ENCODE measurements at regions not wholly inside any gene's neighbourhood (a gene's known extent, or its start where the extent isn't known, plus 50 kb on each side); places are given as distances from the start of the nearest gene placed in this dataset.

DNA sequence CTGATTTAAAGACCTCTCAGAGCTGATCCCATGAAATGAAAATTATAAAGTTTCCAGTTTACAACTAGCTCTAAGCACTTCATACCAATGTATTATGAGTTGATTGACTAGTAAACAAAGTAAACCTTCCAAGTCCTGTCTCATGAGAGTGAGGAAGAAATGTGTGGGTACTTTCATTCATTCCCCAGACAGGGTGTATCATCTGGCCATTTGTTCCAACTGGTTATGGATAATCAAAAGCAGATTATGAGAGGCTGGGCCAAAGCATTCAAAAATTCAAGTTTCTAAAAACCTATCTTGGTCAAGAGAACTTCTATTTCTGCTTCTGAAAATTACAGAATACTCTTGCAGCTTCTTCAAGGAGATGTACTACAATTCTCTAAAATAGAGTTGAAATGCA is 193.3 kb upstream of the RASGEF1B start:
- no peaks in the 10 kb centered on the region for H3K27me3 ChIP-seq (ENCODE audit: control insufficient read depth, insufficient read depth, low read length)
- TF ChIP-seq, protein P1, sequence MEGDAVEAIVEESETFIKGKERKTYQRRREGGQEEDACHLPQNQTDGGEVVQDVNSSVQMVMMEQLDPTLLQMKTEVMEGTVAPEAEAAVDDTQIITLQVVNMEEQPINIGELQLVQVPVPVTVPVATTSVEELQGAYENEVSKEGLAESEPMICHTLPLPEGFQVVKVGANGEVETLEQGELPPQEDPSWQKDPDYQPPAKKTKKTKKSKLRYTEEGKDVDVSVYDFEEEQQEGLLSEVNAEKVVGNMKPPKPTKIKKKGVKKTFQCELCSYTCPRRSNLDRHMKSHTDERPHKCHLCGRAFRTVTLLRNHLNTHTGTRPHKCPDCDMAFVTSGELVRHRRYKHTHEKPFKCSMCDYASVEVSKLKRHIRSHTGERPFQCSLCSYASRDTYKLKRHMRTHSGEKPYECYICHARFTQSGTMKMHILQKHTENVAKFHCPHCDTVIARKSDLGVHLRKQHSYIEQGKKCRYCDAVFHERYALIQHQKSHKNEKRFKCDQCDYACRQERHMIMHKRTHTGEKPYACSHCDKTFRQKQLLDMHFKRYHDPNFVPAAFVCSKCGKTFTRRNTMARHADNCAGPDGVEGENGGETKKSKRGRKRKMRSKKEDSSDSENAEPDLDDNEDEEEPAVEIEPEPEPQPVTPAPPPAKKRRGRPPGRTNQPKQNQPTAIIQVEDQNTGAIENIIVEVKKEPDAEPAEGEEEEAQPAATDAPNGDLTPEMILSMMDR (IDR thresholded peaks at IDR 0.05; ENCODE audit: low read depth, low read length) = no peak
- no peak for DNase-seq (ENCODE audit: low read depth, low spot score)
- CTCF ChIA-PET = interaction anchor here (1.2 kb wide), 1 partner anchor 198 kb away, joined by 3 read pairs; no protein-coding TSS in a partner anchor
- POLR2A ChIA-PET = no interaction called here
- H3K27ac ChIP-seq (ENCODE audit: low read depth, low read length) = no peak overlapping the region
- H3K9me3 ChIP-seq (ENCODE audit: control insufficient read depth, insufficient read depth, low read length) = no peaks in the 10 kb centered on the region
- no peak overlapping the region for H3K4me3 ChIP-seq (ENCODE audit: low read depth, low read length)

GRCh38 chr4:81664079-81664478 is 192.4 kb upstream of the RASGEF1B start:
- Histone ChIP-seq H3K4me3 (ENCODE audit: low read depth, low read length) (no peak overlapping the region), H3K9me3 (ENCODE audit: control insufficient read depth, insufficient read depth, low read length) (no peaks in the 10 kb centered on the region), H3K27me3 (ENCODE audit: control insufficient read depth, insufficient read depth, low read length) (no peaks in the 10 kb centered on the region), H3K27ac (ENCODE audit: low read depth, low read length) (no peak overlapping the region)
- TF ChIP-seq, protein P1 (IDR thresholded peaks at IDR 0.05; ENCODE audit: low read depth, low read length) = no peak
- no peak for DNase-seq (ENCODE audit: low read depth, low spot score)
- ChIA-PET CTCF (interaction anchor here (1.2 kb wide), 1 partner anchor 197 kb away, joined by 3 read pairs; no protein-coding TSS in a partner anchor), POLR2A (no interaction called here)

DNA sequence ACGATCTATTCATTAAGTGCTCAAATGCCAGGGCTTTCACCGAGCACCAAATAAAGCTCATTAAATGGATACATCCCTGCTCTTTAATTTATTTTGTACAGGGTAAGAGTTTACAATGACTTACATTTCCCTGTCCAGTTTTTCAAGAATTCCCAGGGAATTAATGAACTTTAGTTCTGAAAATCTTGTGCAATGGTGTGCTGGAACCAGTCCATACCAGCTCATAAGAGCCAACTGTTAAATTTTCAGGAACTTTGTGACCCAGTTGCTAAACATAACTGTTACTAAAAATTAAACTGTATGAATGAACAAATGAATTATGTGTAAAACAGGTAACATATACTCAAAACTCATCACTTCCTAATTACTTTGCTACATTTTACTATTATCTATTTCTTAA is 191.7 kb upstream of the RASGEF1B start:
- Histone ChIP-seq H3K27ac (ENCODE audit: low read depth, low read length) (no peak overlapping the region), H3K27me3 (ENCODE audit: control insufficient read depth, insufficient read depth, low read length) (no peaks in the 10 kb centered on the region), H3K9me3 (ENCODE audit: control insufficient read depth, insufficient read depth, low read length) (no peaks in the 10 kb centered on the region), H3K4me3 (ENCODE audit: low read depth, low read length) (no peak overlapping the region)
- ChIA-PET POLR2A (no interaction called here), CTCF (no interaction called here)
- TF ChIP-seq, protein P1 (IDR thresholded peaks at IDR 0.05; ENCODE audit: low read depth, low read length) = no peak
- DNase-seq (ENCODE audit: low read depth, low spot score) = no peak

- CTCF ChIA-PET = interaction anchor here (1.2 kb wide), 1 partner anchor 192 kb away, joined by 3 read pairs; no protein-coding TSS in a partner anchor
- Histone ChIP-seq H3K27ac (ENCODE audit: low read depth, low read length) (no peak overlapping the region), H3K4me3 (ENCODE audit: low read depth, low read length) (no peak overlapping the region), H3K9me3 (ENCODE audit: control insufficient read depth, insufficient read depth, low read length) (no peaks in the 10 kb centered on the region), H3K27me3 (ENCODE audit: control insufficient read depth, insufficient read depth, low read length) (no peaks in the 10 kb centered on the region)
- DNase-seq (ENCODE audit: low read depth, low spot score) = no peak
- POLR2A ChIA-PET = no interaction called here
- TF ChIP-seq, protein P1 (IDR thresholded peaks at IDR 0.05; ENCODE audit: low read depth, low read length) = no peak
Measured at GRCh38 chr4:81659051-81659450, 187.3 kb upstream of the RASGEF1B start.

DNA sequence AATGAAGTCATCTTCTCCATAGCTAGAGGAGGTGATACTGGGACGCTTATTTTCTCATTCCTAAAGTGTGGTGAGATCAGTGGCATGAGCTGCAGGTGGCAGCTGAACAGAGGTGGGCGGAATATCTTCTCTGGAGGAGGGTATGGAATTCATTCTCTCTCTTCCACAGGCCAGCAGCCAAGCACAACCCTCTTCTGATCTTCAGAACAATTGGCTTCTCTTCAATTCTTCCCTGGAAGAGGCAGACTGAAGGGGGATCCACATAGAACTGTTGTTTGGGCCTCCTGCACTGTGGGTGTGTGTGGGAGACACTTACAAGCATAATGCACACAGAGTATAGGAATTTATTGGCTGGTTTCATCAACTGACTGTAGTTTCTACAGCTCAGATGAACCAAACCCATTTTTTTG is 180.4 kb upstream of the RASGEF1B start:
- H3K9me3 ChIP-seq (ENCODE audit: control insufficient read depth, insufficient read depth, low read length) = no peaks in the 10 kb centered on the region
- DNase-seq (ENCODE audit: low read depth, low spot score) = no peak
- CTCF ChIA-PET = no interaction called here
- H3K27ac ChIP-seq (ENCODE audit: low read depth, low read length) = no peak overlapping the region
- POLR2A ChIA-PET = no interaction called here
- H3K4me3 ChIP-seq (ENCODE audit: low read depth, low read length) = no peak overlapping the region
- H3K27me3 ChIP-seq (ENCODE audit: control insufficient read depth, insufficient read depth, low read length) = no peaks in the 10 kb centered on the region
- TF ChIP-seq, protein P1 (IDR thresholded peaks at IDR 0.05; ENCODE audit: low read depth, low read length) = no peak
